ENCODE measurements at regions not wholly inside any gene's neighbourhood (a gene's known extent, or its start where the extent isn't known, plus 50 kb on each side); places are given as distances from the start of the nearest gene placed in this dataset.

GRCh38 chr5:8691221-8691620 is 822.3 kb downstream of the MTRR start:
- Histone ChIP-seq H3K4me1 (ENCODE audit: control insufficient read depth in 1 of 2, insufficient read depth in 2 of 2, low read length in 2 of 2) (no peaks in the 10 kb centered on the region), H3K36me3 (ENCODE audit: control insufficient read depth in 1 of 2, insufficient read depth in 2 of 2, low read length in 2 of 2) (no peaks in the 10 kb centered on the region), H3K27ac (ENCODE audit: low read length) (no peak overlapping the region), H3K9me3 (ENCODE audit: control insufficient read depth in 1 of 2, low read length in 2 of 2) (no peaks in the 10 kb centered on the region), H3K27me3 (ENCODE audit: low read depth, low read length) (no peaks in the 10 kb centered on the region), H3K4me3 (ENCODE audit: low read depth in 1 of 2, low read length in 2 of 2) (no peak overlapping the region)

GRCh38 chr5:8693341-8693844 is 824.4 kb downstream of the MTRR start:
- H3K9me3 ChIP-seq (ENCODE audit: control insufficient read depth in 1 of 2, low read length in 2 of 2), result no peaks in the 10 kb centered on the region
- H3K4me1 ChIP-seq (ENCODE audit: control insufficient read depth in 1 of 2, insufficient read depth in 2 of 2, low read length in 2 of 2), result no peaks in the 10 kb centered on the region
- H3K36me3 ChIP-seq (ENCODE audit: control insufficient read depth in 1 of 2, insufficient read depth in 2 of 2, low read length in 2 of 2), result no peaks in the 10 kb centered on the region
- H3K4me3 ChIP-seq (ENCODE audit: low read depth in 1 of 2, low read length in 2 of 2), result no peak overlapping the region
- H3K27ac ChIP-seq (ENCODE audit: low read length), result no peak overlapping the region
- H3K27me3 ChIP-seq (ENCODE audit: low read depth, low read length), result no peaks in the 10 kb centered on the region

GRCh38 chr5:8694545-8694944 is 825.6 kb downstream of the MTRR start:
- no peaks in the 10 kb centered on the region for H3K9me3 ChIP-seq (ENCODE audit: control insufficient read depth in 1 of 2, low read length in 2 of 2)
- H3K27me3 ChIP-seq (ENCODE audit: low read depth, low read length), result no peaks in the 10 kb centered on the region
- no peak overlapping the region for H3K4me3 ChIP-seq (ENCODE audit: low read depth in 1 of 2, low read length in 2 of 2)
- H3K4me1 ChIP-seq (ENCODE audit: control insufficient read depth in 1 of 2, insufficient read depth in 2 of 2, low read length in 2 of 2), result no peaks in the 10 kb centered on the region
- H3K36me3 ChIP-seq (ENCODE audit: control insufficient read depth in 1 of 2, insufficient read depth in 2 of 2, low read length in 2 of 2), result no peaks in the 10 kb centered on the region
- H3K27ac ChIP-seq (ENCODE audit: low read length), result no peak overlapping the region

- Histone ChIP-seq H3K27me3 (ENCODE audit: low read depth, low read length) (no peaks in the 10 kb centered on the region), H3K4me1 (ENCODE audit: control insufficient read depth in 1 of 2, insufficient read depth in 2 of 2, low read length in 2 of 2) (no peaks in the 10 kb centered on the region), H3K4me3 (ENCODE audit: low read depth in 1 of 2, low read length in 2 of 2) (no peak overlapping the region), H3K9me3 (ENCODE audit: control insufficient read depth in 1 of 2, low read length in 2 of 2) (no peaks in the 10 kb centered on the region), H3K27ac (ENCODE audit: low read length) (no peak overlapping the region), H3K36me3 (ENCODE audit: control insufficient read depth in 1 of 2, insufficient read depth in 2 of 2, low read length in 2 of 2) (no peaks in the 10 kb centered on the region)
Measured at GRCh38 chr5:8695902-8696845, 827.2 kb downstream of the MTRR start.

- no peaks in the 10 kb centered on the region for H3K4me1 ChIP-seq (ENCODE audit: control insufficient read depth in 1 of 2, insufficient read depth in 2 of 2, low read length in 2 of 2)
- H3K36me3 ChIP-seq (ENCODE audit: control insufficient read depth in 1 of 2, insufficient read depth in 2 of 2, low read length in 2 of 2), result no peaks in the 10 kb centered on the region
- H3K4me3 ChIP-seq (ENCODE audit: low read depth in 1 of 2, low read length in 2 of 2), result no peak overlapping the region
- H3K27ac ChIP-seq (ENCODE audit: low read length), result no peak overlapping the region
- H3K27me3 ChIP-seq (ENCODE audit: low read depth, low read length), result no peaks in the 10 kb centered on the region
- H3K9me3 ChIP-seq (ENCODE audit: control insufficient read depth in 1 of 2, low read length in 2 of 2), result no peaks in the 10 kb centered on the region
Measured at GRCh38 chr5:8700222-8700621, 831.3 kb downstream of the MTRR start.

- Histone ChIP-seq H3K4me3 (ENCODE audit: low read depth in 1 of 2, low read length in 2 of 2) (no peak overlapping the region), H3K27me3 (ENCODE audit: low read depth, low read length) (no peaks in the 10 kb centered on the region), H3K9me3 (ENCODE audit: control insufficient read depth in 1 of 2, low read length in 2 of 2) (no peaks in the 10 kb centered on the region), H3K27ac (ENCODE audit: low read length) (no peak overlapping the region), H3K4me1 (ENCODE audit: control insufficient read depth in 1 of 2, insufficient read depth in 2 of 2, low read length in 2 of 2) (no peaks in the 10 kb centered on the region), H3K36me3 (ENCODE audit: control insufficient read depth in 1 of 2, insufficient read depth in 2 of 2, low read length in 2 of 2) (no peaks in the 10 kb centered on the region)
Measured at GRCh38 chr5:8700671-8701070, 831.7 kb downstream of the MTRR start.

- no peaks in the 10 kb centered on the region for H3K36me3 ChIP-seq (ENCODE audit: control insufficient read depth in 1 of 2, insufficient read depth in 2 of 2, low read length in 2 of 2)
- no peaks in the 10 kb centered on the region for H3K9me3 ChIP-seq (ENCODE audit: control insufficient read depth in 1 of 2, low read length in 2 of 2)
- no peak overlapping the region for H3K27ac ChIP-seq (ENCODE audit: low read length)
Measured at GRCh38 chr5:8701251-8701650, 832.3 kb downstream of the MTRR start.

GRCh38 chr5:8710426-8710930 is 835.4 kb downstream of the SEMA5A start:
- Histone ChIP-seq H3K4me3 (ENCODE audit: low read depth in 1 of 2, low read length in 2 of 2) (no peak overlapping the region), H3K9me3 (ENCODE audit: control insufficient read depth in 1 of 2, low read length in 2 of 2) (no peaks in the 10 kb centered on the region), H3K27ac (ENCODE audit: low read length) (no peak overlapping the region), H3K36me3 (ENCODE audit: control insufficient read depth in 1 of 2, insufficient read depth in 2 of 2, low read length in 2 of 2) (no peaks in the 10 kb centered on the region), H3K4me1 (ENCODE audit: control insufficient read depth in 1 of 2, insufficient read depth in 2 of 2, low read length in 2 of 2) (no peaks in the 10 kb centered on the region), H3K27me3 (ENCODE audit: low read depth, low read length) (no peaks in the 10 kb centered on the region)

More at GRCh38 chr5:8701251-8701650, 832.3 kb downstream of the MTRR start:
- no peak overlapping the region for H3K4me3 ChIP-seq (ENCODE audit: low read depth in 1 of 2, low read length in 2 of 2)
- H3K4me1 ChIP-seq (ENCODE audit: control insufficient read depth in 1 of 2, insufficient read depth in 2 of 2, low read length in 2 of 2), result no peaks in the 10 kb centered on the region
- no peaks in the 10 kb centered on the region for H3K27me3 ChIP-seq (ENCODE audit: low read depth, low read length)

- no peaks in the 10 kb centered on the region for H3K4me1 ChIP-seq (ENCODE audit: control insufficient read depth in 1 of 2, insufficient read depth in 2 of 2, low read length in 2 of 2)
- H3K36me3 ChIP-seq (ENCODE audit: control insufficient read depth in 1 of 2, insufficient read depth in 2 of 2, low read length in 2 of 2), result no peaks in the 10 kb centered on the region
- no peak overlapping the region for H3K4me3 ChIP-seq (ENCODE audit: low read depth in 1 of 2, low read length in 2 of 2)
- no peaks in the 10 kb centered on the region for H3K27me3 ChIP-seq (ENCODE audit: low read depth, low read length)
- no peak overlapping the region for H3K27ac ChIP-seq (ENCODE audit: low read length)
- no peaks in the 10 kb centered on the region for H3K9me3 ChIP-seq (ENCODE audit: control insufficient read depth in 1 of 2, low read length in 2 of 2)
Measured at GRCh38 chr5:8714198-8714597, 831.7 kb downstream of the SEMA5A start.

- H3K4me3 ChIP-seq (ENCODE audit: low read depth in 1 of 2, low read length in 2 of 2), result no peak overlapping the region
- H3K27me3 ChIP-seq (ENCODE audit: low read depth, low read length), result no peaks in the 10 kb centered on the region
- H3K27ac ChIP-seq (ENCODE audit: low read length), result no peak overlapping the region
- H3K9me3 ChIP-seq (ENCODE audit: control insufficient read depth in 1 of 2, low read length in 2 of 2), result no peaks in the 10 kb centered on the region
- no peaks in the 10 kb centered on the region for H3K4me1 ChIP-seq (ENCODE audit: control insufficient read depth in 1 of 2, insufficient read depth in 2 of 2, low read length in 2 of 2)
- H3K36me3 ChIP-seq (ENCODE audit: control insufficient read depth in 1 of 2, insufficient read depth in 2 of 2, low read length in 2 of 2), result no peaks in the 10 kb centered on the region
Measured at GRCh38 chr5:8714861-8715260, 831.0 kb downstream of the SEMA5A start.

- Histone ChIP-seq H3K4me3 (ENCODE audit: low read depth in 1 of 2, low read length in 2 of 2) (no peak overlapping the region), H3K4me1 (ENCODE audit: control insufficient read depth in 1 of 2, insufficient read depth in 2 of 2, low read length in 2 of 2) (no peaks in the 10 kb centered on the region), H3K9me3 (ENCODE audit: control insufficient read depth in 1 of 2, low read length in 2 of 2) (no peaks in the 10 kb centered on the region), H3K27me3 (ENCODE audit: low read depth, low read length) (no peaks in the 10 kb centered on the region), H3K36me3 (ENCODE audit: control insufficient read depth in 1 of 2, insufficient read depth in 2 of 2, low read length in 2 of 2) (no peaks in the 10 kb centered on the region), H3K27ac (ENCODE audit: low read length) (no peak overlapping the region)
Measured at GRCh38 chr5:8719796-8720195, 826.1 kb downstream of the SEMA5A start.
